Fibroblast of skin of scalp (primary cell): ENCODE measurements at regions not wholly inside any gene's neighbourhood (a gene's known extent, or its start where the extent isn't known, plus 50 kb on each side); places are given as distances from the start of the nearest gene placed in this dataset.

Source experiments
- DNase-seq: peaks from one replicate; pipeline ENCODE4 v3.0.0-alpha.2; 2013

GRCh38 chr22:48112687-48113521 is 1350.5 kb downstream of the TBC1D22A start:
- no peak for DNase-seq

DNA sequence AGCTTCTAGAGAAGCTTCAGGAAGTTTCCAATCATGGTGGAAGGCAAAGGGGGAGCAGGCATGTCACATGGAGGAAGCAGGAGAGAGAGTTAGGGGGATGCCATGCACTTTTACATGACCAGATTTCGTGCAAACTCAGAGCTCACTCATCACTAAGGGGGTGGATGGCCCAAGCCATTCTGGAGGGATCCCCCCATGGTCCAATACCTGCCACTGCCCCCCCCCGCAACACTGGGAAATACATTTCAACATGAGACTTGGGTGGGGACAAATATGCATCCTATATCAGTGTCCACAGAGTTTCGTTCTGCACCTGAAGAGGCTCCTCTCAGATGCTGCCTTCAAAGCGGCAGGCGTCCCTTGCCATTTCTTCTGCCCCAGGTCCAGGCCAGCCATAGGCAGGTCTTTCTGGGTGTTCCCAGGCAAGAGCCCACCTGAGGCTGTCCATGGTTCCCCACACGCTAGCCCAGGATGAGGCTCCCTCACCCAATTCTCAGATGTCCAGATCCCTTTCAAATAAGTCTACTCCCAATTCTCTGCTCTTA is 1344.3 kb downstream of the TBC1D22A start:
- DNase-seq, result no peak

GRCh38 chr22:48106215-48106614 is 1343.8 kb downstream of the TBC1D22A start:
- no peak for DNase-seq

DNA sequence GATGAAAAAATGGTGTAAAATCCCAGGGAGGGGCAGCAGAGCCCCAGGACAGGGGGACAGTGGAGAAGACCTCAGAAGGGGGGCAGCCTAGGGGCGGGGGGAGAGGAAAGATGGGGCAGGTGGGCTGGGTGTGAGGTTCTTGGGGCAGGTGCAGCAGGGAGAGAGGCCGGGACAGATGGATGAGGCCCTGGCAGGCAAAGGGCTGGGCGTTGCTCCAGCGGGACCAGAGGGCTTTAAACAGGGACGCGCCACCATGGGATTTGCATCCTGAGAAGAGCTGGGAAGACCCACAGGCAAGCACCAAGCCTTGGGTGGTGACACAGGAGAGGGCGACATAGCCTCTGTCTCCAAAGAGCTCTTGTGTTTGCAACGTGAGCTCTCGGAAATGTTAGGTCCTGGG is 1342.8 kb downstream of the TBC1D22A start:
- no peak for DNase-seq

DNA sequence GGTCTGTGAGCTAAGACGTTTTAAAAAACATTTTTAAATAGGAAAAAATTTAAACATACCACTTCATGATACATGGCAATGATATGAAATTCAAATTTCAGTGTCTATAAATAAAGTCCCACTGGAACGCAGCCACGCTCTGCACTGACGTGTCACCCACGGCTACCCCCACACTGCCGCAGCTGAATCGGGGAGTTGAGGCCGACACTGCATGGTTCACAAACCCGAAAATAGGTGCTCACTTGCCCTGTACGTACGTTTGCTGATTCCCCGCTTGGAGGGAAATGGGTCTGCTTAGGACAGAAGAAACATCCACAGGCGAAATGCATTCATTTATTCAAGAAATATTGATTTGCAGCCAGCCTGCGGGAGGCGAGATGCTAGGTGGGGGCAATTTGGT is 1342.3 kb downstream of the TBC1D22A start:
- no peak for DNase-seq

DNA sequence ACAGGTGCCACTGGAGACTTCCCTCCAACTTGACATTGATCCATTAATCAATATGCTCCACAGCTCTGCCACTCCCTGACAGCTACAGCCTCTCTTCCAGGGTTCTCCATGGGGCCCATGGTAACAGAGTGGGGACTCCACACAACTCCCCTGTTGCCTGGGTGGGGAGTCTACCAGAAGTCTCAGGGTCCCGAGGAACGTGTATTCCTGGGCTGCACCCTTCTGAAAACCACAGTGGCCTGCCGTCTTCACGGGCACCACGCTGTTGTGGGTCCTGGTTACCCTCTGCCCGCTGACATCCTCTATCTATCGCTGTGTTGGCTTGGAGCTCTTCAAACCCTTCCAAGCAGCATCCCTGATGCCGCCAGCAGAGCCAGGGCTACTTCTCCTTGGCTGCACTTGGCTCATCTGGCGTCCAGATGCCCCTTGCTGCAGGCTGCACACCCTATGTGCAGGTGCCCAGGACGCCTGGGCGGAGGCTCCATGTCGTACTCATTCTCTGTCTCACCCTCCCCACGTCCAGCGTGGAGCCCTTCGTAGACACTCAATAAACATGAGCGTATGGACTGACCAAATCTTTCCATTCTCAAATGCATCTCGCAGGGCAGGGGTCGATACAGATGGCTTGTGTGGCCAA is 1341.8 kb downstream of the TBC1D22A start:
- no peak for DNase-seq

GRCh38 chr22:48103126-48103875 is 1340.9 kb downstream of the TBC1D22A start:
- DNase-seq, result no peak

- DNase-seq, result no peak
Observed at GRCh38 chr22:48102581-48102980, 1340.1 kb downstream of the TBC1D22A start.

DNA sequence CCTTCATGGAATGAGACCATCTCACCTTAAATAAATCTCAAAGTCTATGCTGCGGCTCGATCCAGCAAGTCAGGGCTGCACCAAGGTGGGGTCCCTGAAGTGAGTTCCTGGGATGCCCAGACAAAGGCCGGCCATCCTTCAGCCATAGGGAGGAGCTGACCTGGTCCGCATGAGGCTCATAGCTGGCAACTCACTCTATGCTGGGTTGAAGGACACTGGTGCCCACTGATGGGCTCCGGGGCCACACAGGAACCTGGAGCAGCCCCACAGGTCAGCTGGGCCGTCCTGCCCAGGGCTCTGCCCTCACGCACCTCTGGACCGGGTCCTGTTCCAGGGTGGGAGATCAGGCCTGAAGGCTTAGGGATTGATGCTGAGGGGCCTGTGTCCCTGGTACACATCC is 1339.3 kb downstream of the TBC1D22A start:
- DNase-seq, result no peak

GRCh38 chr22:48100685-48101417 is 1338.4 kb downstream of the TBC1D22A start:
- DNase-seq, result no peak

DNA sequence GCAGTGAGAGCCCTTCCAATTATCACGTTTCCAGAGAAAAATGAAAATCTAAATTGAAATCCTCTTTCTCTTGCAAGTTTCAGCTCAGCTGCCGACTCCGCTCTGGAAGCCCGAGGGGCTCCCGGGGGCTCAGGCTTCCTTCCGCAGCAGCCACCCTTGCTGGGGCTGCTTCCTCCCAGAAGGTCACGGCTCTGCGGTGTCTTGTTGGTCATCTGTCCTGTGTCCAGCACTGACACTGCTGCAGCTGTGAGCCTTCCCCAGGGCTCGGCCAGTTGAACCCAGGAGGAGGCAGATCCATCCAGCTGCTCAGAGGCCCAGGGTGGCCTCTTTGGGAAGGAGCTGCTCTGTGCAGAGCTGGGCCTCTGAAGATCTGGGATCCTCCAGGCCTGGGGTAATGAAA is 1337.2 kb downstream of the TBC1D22A start:
- DNase-seq, result no peak

DNA sequence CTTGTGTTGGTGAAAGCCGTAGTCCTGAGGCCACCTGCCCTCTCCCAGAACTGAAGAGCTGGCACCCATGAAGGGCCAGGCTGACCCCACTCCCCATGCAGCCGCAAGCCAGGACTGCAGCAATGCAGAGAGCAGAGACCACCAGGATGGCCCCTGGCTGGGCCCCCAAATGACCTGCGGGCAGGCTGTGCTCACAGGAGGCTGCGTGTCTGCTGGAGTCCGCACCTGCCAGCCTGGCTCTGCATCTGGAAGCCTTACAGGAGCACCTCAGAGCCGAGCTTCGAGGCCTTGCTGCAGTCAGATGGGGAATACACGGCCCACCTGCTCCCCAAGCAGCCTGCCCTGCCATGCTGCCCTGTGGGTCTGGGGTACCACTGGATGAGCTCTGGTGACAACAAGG is 1336.8 kb downstream of the TBC1D22A start:
- DNase-seq, result no peak

DNA sequence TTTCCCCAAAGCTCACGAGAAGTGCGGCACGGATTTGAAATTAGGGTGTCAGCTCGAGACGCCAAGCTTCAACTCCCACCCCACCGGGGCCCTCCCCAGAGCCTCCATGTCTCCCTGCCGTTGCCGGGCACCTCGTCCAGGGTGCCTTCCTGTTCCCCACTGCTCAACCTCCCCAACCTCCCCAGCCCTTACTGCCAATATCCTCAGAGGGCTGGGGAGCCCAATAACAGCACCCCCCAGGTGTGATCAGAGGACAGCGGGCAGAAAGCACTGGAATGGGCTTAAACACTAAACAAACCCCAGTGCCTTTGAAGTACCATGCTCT is 1336.4 kb downstream of the TBC1D22A start:
- no peak for DNase-seq

- no peak for DNase-seq
Observed at GRCh38 chr22:48098243-48098920, 1335.9 kb downstream of the TBC1D22A start.

- no peak for DNase-seq
Observed at GRCh38 chr22:48097723-48098122, 1335.3 kb downstream of the TBC1D22A start.

DNA sequence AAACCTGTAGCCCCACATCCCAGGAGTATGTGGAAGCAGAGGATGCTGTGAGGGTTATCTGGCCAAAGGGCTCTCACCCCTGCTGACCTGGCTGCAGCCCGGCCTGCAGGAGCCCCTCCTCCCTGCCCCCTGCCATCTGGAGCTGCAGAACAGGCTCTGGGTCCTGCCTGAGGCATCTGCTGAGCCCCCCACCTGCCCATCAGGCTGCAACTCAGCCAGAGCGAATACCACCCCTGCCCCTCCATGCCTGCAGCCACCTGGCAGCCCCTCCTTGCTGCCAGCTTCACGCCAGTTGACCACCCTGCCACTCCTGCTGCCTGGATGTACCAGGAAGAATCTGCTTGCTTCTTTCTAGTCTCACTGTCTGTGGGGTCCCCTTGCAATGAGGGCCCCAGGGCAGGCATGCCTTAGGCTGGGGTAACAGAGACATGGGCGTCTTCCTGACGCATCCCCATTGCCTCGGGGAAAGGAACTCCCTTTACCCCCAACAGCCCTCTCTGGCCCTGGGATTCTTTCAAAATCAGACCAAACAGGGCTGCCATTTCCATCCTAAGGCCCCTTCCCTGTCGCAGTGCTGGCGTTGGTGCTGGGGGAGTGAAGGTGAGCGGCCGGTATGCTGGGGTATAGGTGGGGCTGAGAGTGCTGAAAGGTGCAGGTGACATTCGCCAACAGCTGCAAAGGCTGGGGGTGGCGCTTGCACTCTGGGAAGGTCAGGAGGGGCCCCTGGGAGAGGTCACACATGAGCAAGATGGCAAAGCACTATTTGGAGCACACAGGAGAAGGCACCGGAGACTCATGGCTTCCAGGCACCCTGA is 1334.6 kb downstream of the TBC1D22A start:
- DNase-seq, result no peak

- DNase-seq, result no peak
Observed at GRCh38 chr22:48096411-48096810, 1334.0 kb downstream of the TBC1D22A start.

DNA sequence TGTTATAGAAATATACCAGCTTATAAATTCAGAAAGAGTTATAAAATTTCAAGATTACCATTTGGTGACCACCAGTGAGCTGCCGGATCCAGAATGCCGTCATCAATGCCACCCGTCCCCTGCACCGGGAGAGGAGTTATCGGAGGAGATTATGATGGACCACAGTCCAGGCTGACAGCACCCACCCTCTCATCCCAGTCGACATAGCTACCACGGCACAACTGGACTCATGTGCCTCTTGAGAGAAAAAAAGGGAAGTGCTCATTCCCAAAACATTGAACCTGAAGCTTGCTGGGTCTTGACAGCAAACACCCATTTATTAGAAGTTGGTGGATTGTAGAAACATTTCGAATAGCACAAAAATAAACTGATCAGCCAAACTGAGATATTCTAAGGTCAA is 1331.5 kb downstream of the TBC1D22A start:
- DNase-seq, result no peak

DNA sequence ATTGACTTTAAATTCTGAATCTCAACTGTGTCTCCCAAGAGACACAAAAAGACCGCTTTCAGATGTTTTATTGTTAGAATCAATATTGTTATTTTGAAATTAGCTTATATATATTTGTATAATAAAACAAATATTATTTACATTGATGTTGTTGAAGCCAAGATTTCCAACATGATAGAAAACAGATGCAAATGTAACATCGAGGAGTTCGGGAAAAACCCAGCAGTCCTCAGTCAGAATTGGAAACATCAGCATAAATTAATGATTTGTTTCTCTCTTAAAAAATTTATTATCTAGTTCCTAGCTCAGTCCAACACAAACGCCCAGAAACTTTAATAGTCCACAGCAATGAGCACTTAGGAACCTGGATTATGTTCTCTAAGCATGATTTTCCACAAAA is 1330.4 kb downstream of the TBC1D22A start:
- no peak for DNase-seq

- no peak for DNase-seq
Observed at GRCh38 chr22:48091656-48092223, 1329.3 kb downstream of the TBC1D22A start.
